ENCODE measurements at regions not wholly inside any gene's neighbourhood (a gene's known extent, or its start where the extent isn't known, plus 50 kb on each side); places are given as distances from the start of the nearest gene placed in this dataset.

DNA sequence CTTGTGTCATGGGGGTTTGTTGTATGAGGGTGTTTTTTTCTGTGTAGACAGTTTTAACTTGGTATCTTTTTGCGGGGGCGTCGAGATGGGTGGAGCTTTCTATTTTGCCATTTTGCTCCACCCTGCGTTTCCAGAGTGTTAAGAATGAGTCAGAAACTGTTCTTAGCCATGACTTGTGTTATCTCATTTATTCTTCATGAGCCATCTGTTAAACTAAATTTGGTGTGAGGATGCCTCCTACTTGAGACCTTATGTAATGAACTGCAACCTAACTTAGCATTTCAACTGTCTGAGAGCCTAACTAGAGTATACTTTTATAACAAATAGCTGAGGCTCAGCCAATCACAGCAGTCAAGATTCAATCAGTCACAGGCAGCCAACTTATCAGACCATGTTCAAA is 1873.5 kb downstream of the NCAM2 start:
- H3K27ac Mint-ChIP-seq: no peak overlapping the region
- H3K4me1 Mint-ChIP-seq: no peaks in the 10 kb centered on the region
- peaks cover 3% of the 10 kb centered on the region for H3K9me3 Mint-ChIP-seq
- ATAC-seq (replicated peaks): no peak
- no peak overlapping the region for H3K4me3 Mint-ChIP-seq
- no peaks in the 10 kb centered on the region for H3K36me3 Mint-ChIP-seq (ENCODE audit: low read depth)
- no peaks in the 10 kb centered on the region for H3K27me3 Mint-ChIP-seq

GRCh38 chr21:22880573-22880972 is 1882.4 kb downstream of the NCAM2 start:
- no peak for ATAC-seq (replicated peaks)
- Mint-ChIP-seq H3K4me3 (no peak overlapping the region), H3K9me3 (peaks cover 4% of the 10 kb centered on the region), H3K27ac (no peak overlapping the region), H3K4me1 (no peaks in the 10 kb centered on the region), H3K27me3 (no peaks in the 10 kb centered on the region), H3K36me3 (ENCODE audit: low read depth) (no peaks in the 10 kb centered on the region)

DNA sequence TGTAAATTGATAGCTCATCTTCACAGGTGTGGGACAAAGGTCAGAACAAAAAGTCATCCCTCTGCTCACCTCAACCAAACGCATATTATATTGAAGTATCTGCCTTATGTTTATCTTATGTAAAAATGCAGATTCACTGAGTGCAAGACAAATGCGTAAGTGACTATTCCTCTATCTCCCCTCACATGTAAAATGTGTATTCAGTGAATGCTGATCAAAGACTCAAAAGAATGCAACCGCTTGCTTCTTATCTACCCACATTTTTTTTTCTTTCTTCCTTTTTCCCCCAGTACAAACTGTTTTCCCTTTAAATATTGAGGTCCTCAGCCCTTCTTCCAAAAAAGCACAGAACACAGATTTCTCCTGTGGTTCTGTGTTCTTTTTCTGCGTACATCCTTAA is 1882.9 kb downstream of the NCAM2 start:
- H3K36me3 Mint-ChIP-seq (ENCODE audit: low read depth): no peaks in the 10 kb centered on the region
- ATAC-seq (replicated peaks): no peak
- H3K27ac Mint-ChIP-seq: no peak overlapping the region
- H3K4me3 Mint-ChIP-seq: no peak overlapping the region
- no peaks in the 10 kb centered on the region for H3K27me3 Mint-ChIP-seq
- no peaks in the 10 kb centered on the region for H3K4me1 Mint-ChIP-seq
- peaks cover 4% of the 10 kb centered on the region for H3K9me3 Mint-ChIP-seq

DNA sequence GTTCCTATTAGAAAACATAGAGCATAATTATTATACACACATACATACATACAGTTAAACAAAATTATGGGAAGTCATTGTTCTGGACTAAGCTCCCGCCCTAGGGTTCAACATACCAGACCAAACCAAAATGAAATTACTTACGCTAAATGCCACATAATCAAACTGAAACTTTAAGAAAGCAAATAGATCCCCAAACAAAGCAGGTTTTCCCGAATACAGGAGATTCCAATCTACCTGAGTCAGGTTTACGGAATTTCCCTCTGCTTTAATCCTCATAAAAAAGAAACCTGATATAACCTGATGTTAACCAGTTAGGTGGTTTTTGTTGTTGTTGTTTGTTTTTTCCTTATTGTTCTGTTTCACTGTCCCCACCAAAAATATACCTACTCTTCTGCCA is 1886.9 kb downstream of the NCAM2 start:
- H3K9me3 Mint-ChIP-seq: peaks cover 4% of the 10 kb centered on the region
- H3K4me1 Mint-ChIP-seq: no peaks in the 10 kb centered on the region
- H3K36me3 Mint-ChIP-seq (ENCODE audit: low read depth): no peaks in the 10 kb centered on the region
- no peak overlapping the region for H3K27ac Mint-ChIP-seq
- no peaks in the 10 kb centered on the region for H3K27me3 Mint-ChIP-seq
- H3K4me3 Mint-ChIP-seq: no peak overlapping the region
- no peak for ATAC-seq (replicated peaks)

DNA sequence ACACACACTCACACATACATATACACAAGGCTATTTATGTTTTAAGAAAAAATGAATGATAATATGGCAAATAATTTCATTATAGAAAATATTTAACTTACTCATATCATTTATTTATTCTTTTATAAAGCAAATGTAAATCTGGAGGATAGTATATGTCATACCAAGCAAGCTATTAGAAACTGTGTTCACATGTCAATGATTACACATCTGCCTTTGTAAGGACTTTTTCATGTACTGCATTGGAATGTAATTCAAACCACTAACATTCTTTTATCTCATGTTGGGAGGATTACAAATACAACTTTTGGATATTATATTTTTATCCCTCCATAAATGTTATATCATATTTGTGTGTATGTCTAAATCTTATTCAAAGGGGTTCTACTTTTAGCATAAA is 1887.4 kb downstream of the NCAM2 start:
- ATAC-seq (replicated peaks): no peak
- no peaks in the 10 kb centered on the region for H3K4me1 Mint-ChIP-seq
- no peak overlapping the region for H3K4me3 Mint-ChIP-seq
- peaks cover 4% of the 10 kb centered on the region for H3K9me3 Mint-ChIP-seq
- H3K36me3 Mint-ChIP-seq (ENCODE audit: low read depth): no peaks in the 10 kb centered on the region
- H3K27ac Mint-ChIP-seq: no peak overlapping the region
- no peaks in the 10 kb centered on the region for H3K27me3 Mint-ChIP-seq

- H3K36me3 Mint-ChIP-seq (ENCODE audit: low read depth): no peaks in the 10 kb centered on the region
- no peak overlapping the region for H3K27ac Mint-ChIP-seq
Measured at GRCh38 chr21:22889445-22889844, 1891.2 kb downstream of the NCAM2 start.

GRCh38 chr21:22890656-22891055 is 1892.4 kb downstream of the NCAM2 start:
- no peaks in the 10 kb centered on the region for H3K27me3 Mint-ChIP-seq
- ATAC-seq (replicated peaks): no peak
- no peak overlapping the region for H3K27ac Mint-ChIP-seq
- no peaks in the 10 kb centered on the region for H3K4me1 Mint-ChIP-seq
- no peak overlapping the region for H3K4me3 Mint-ChIP-seq
- no peaks in the 10 kb centered on the region for H3K9me3 Mint-ChIP-seq
- H3K36me3 Mint-ChIP-seq (ENCODE audit: low read depth): no peaks in the 10 kb centered on the region

More at GRCh38 chr21:22889445-22889844, 1891.2 kb downstream of the NCAM2 start:
- H3K9me3 Mint-ChIP-seq: no peaks in the 10 kb centered on the region
- no peak for ATAC-seq (replicated peaks)
- H3K27me3 Mint-ChIP-seq: no peaks in the 10 kb centered on the region
- H3K4me1 Mint-ChIP-seq: no peaks in the 10 kb centered on the region
- no peak overlapping the region for H3K4me3 Mint-ChIP-seq

- no peaks in the 10 kb centered on the region for H3K9me3 Mint-ChIP-seq
- H3K27ac Mint-ChIP-seq: no peak overlapping the region
- ATAC-seq (replicated peaks): no peak
- H3K36me3 Mint-ChIP-seq (ENCODE audit: low read depth): no peaks in the 10 kb centered on the region
- H3K27me3 Mint-ChIP-seq: no peaks in the 10 kb centered on the region
- H3K4me1 Mint-ChIP-seq: no peaks in the 10 kb centered on the region
- no peak overlapping the region for H3K4me3 Mint-ChIP-seq
Measured at GRCh38 chr21:22892028-22892427, 1893.8 kb downstream of the NCAM2 start.

- ATAC-seq (replicated peaks): no peak
- Mint-ChIP-seq H3K4me3 (no peak overlapping the region), H3K36me3 (ENCODE audit: low read depth) (no peaks in the 10 kb centered on the region), H3K4me1 (no peaks in the 10 kb centered on the region), H3K27me3 (no peaks in the 10 kb centered on the region), H3K9me3 (no peaks in the 10 kb centered on the region), H3K27ac (no peak overlapping the region)
Measured at GRCh38 chr21:22892740-22893139, 1894.5 kb downstream of the NCAM2 start.

DNA sequence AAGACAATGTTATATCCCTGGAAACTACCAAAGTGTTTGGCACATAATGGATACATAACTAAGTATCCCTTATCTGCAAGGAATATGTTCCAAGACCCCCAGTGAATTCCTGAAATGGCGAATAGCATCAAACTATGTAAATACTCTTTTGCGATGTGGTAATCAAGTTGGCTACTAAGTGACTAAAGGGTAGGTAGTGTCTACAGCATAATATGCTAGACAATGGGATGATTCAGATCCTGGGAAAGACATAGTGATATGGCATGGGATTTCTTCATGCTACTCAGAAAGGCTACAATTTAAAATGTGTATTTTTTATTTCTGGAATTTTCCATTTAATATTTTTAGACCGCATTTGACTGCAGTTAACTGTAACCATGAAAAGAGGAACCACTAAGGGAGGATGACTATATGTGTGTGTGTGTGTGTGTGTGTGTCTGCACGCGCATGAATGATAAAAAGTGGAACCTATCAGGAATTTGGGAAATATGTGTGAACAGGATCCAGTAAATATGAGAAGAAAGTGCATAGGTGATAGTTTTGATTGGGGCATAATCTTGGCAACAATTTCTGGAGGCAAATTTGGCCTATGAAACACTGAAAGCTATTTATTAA is 1899.9 kb downstream of the NCAM2 start:
- H3K36me3 Mint-ChIP-seq (ENCODE audit: low read depth): no peaks in the 10 kb centered on the region
- no peaks in the 10 kb centered on the region for H3K27me3 Mint-ChIP-seq
- H3K9me3 Mint-ChIP-seq: no peaks in the 10 kb centered on the region
- ATAC-seq (replicated peaks): no peak
- H3K27ac Mint-ChIP-seq: no peak overlapping the region
- no peak overlapping the region for H3K4me3 Mint-ChIP-seq
- H3K4me1 Mint-ChIP-seq: no peaks in the 10 kb centered on the region

GRCh38 chr21:22900490-22900889 is 1902.3 kb downstream of the NCAM2 start:
- Mint-ChIP-seq H3K9me3 (no peaks in the 10 kb centered on the region), H3K4me3 (no peak overlapping the region), H3K27ac (no peak overlapping the region), H3K4me1 (no peaks in the 10 kb centered on the region), H3K36me3 (ENCODE audit: low read depth) (no peaks in the 10 kb centered on the region), H3K27me3 (no peaks in the 10 kb centered on the region)
- ATAC-seq (replicated peaks): no peak

GRCh38 chr21:22903851-22904250 is 1905.6 kb downstream of the NCAM2 start:
- H3K27me3 Mint-ChIP-seq: no peaks in the 10 kb centered on the region
- H3K9me3 Mint-ChIP-seq: no peaks in the 10 kb centered on the region
- no peak for ATAC-seq (replicated peaks)
- no peak overlapping the region for H3K4me3 Mint-ChIP-seq
- H3K36me3 Mint-ChIP-seq (ENCODE audit: low read depth): no peaks in the 10 kb centered on the region
- H3K4me1 Mint-ChIP-seq: no peaks in the 10 kb centered on the region
- H3K27ac Mint-ChIP-seq: no peak overlapping the region

DNA sequence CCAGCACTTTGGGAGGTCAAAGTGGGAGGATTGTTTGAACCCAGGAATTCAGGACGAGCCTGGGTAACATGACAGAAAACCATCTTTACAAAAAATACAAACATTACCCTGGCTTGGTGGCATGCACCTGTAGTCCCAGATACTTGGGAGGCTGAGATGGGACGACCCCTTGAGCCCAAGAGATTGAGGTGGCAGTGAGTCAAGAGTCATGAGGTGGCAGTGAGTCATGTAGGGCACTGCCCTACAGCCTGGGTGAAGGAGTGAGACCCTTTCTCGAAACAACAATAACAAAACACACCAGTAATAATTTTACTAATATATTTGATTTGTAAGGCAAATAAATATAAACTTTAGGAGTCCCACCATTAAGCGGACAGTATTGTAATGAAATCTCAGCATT is 1906.2 kb downstream of the NCAM2 start:
- ATAC-seq (replicated peaks): no peak
- Mint-ChIP-seq H3K36me3 (ENCODE audit: low read depth) (no peaks in the 10 kb centered on the region), H3K27me3 (no peaks in the 10 kb centered on the region), H3K27ac (no peak overlapping the region), H3K4me3 (no peak overlapping the region), H3K4me1 (no peaks in the 10 kb centered on the region), H3K9me3 (no peaks in the 10 kb centered on the region)

GRCh38 chr21:22925032-22925431 is 1926.8 kb downstream of the NCAM2 start:
- ATAC-seq (replicated peaks): no peak
- Mint-ChIP-seq H3K27ac (no peak overlapping the region), H3K36me3 (ENCODE audit: low read depth) (no peaks in the 10 kb centered on the region), H3K9me3 (no peaks in the 10 kb centered on the region), H3K4me3 (no peak overlapping the region), H3K27me3 (no peaks in the 10 kb centered on the region), H3K4me1 (no peaks in the 10 kb centered on the region)

DNA sequence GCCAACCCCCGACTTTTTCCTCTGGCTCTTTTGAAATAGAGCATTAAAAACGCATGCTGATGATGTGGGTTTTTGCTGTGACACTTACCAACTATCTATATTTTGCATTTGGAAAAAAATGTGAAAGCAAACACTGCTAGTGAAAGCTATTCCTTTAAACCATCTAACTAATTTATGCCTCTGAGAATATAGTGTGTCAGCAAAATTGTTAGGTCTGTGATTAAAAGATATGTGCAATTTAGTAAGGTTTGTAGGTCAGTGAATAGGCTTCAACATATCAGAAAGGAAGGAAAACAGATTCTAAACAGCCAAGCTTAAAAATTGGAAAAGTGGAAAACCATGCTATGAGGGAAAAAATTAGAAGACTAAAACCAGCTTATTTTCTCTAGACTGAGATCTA is 1929.3 kb downstream of the NCAM2 start:
- Mint-ChIP-seq H3K36me3 (ENCODE audit: low read depth) (no peaks in the 10 kb centered on the region), H3K4me1 (no peaks in the 10 kb centered on the region), H3K27ac (no peak overlapping the region), H3K27me3 (no peaks in the 10 kb centered on the region), H3K4me3 (no peak overlapping the region), H3K9me3 (no peaks in the 10 kb centered on the region)
- ATAC-seq (replicated peaks): no peak

Data from activated T-helper 17 cell treated with anti-CD3 and anti-CD28 coated beads, Interleukin-2, amount 50 U/mL, for 72 hours (primary cell).